H1 (cell line): ENCODE measurements at regions not wholly inside any gene's neighbourhood (a gene's known extent, or its start where the extent isn't known, plus 50 kb on each side); places are given as distances from the start of the nearest gene placed in this dataset.
A peak's percentile ranks its signal among the peaks of the same experiment; 100 is the strongest.

Source experiments
- CTCF ChIA-PET: fragments of 300-600 bp; sonication (Branson Sonifier 250); formaldehyde crosslinking; loops from one replicate; lab custom pipeline; 2021; ENCODE audit not compliant: partially characterized antibody; lab: Charles Lee
- POLR2A ChIA-PET: fragments of 300-600 bp; sonication (Branson Sonifier 250); formaldehyde crosslinking; loops from one replicate; lab custom pipeline; 2021; ENCODE audit warnings: inconsistent platforms; ENCODE audit not compliant: partially characterized antibody; lab: Charles Lee
- DNase-seq, 2 experiments: peaks; one replicate each; pipeline versions ENCODE4 v3.0.0 to v3.0.0-alpha.2; 2010 to 2022; ENCODE audit warnings: low spot score in 2 of 2, low read depth in 1 of 2, mixed read lengths in 1 of 2
- FAIRE-seq: peaks from 2 replicates; lab custom pipeline; 2011; peaks lifted over from hg19 to GRCh38; lab: Jason Lieb, UNC
- H2AFZ ChIP-seq: 2 replicates; pipeline ENCODE4 v1.8.1; 2012; ENCODE audit warnings: low read length, inconsistent platforms
- H2AK5ac ChIP-seq: 2 replicates; pipeline ENCODE4 v1.6.1; 2013; ENCODE audit warnings: low read depth, low read length
- H2BK120ac ChIP-seq: replicated peaks from 2 replicates; pipeline ENCODE3; 2013; ENCODE audit warnings: low read depth, low read length, inconsistent platforms
- H2BK12ac ChIP-seq: 2 replicates; pipeline ENCODE4 v1.6.1; 2013; ENCODE audit warnings: low read depth, low read length
- H2BK15ac ChIP-seq: 2 replicates; pipeline ENCODE4 v1.6.1; 2013; ENCODE audit warnings: low read length
- H2BK20ac ChIP-seq: 2 replicates; pipeline ENCODE4 v1.6.1; 2013; ENCODE audit warnings: low read length
- H2BK5ac ChIP-seq: 2 replicates; pipeline ENCODE4 v1.6.1; 2013; ENCODE audit warnings: low read depth, low read length
- H3K14ac ChIP-seq: 2 replicates; pipeline ENCODE4 v1.6.1; 2013; ENCODE audit warnings: inconsistent platforms; ENCODE audit not compliant: insufficient read length
- H3K18ac ChIP-seq: 2 replicates; pipeline ENCODE4 v1.6.1; 2013; ENCODE audit warnings: low read length; ENCODE audit errors: extremely low read depth
- H3K23ac ChIP-seq: 2 replicates; pipeline ENCODE4 v1.6.1; 2013; ENCODE audit warnings: inconsistent platforms; ENCODE audit not compliant: insufficient read length
- H3K23me2 ChIP-seq: 2 replicates; pipeline ENCODE4 v1.6.1; 2013; ENCODE audit warnings: low read depth, low read length
- H3K27ac ChIP-seq: 2 replicates; pipeline ENCODE4 v1.6.1; 2011; ENCODE audit warnings: low read depth, low read length, inconsistent platforms
- H3K27me3 ChIP-seq, 4 experiments: replicated peaks in 1 of 4; 1 replicate in 1 of 4; 2 replicates in 3 of 4; pipeline versions ENCODE4 v1.6.1 to v1.8.1; 2011 to 2013; ENCODE audit warnings: low read length in 3 of 4, mild to moderate bottlenecking in 3 of 4, inconsistent platforms in 2 of 4, mixed read lengths in 2 of 4, moderate library complexity in 1 of 4; ENCODE audit not compliant: control insufficient read depth in 3 of 4, insufficient read depth in 3 of 4; ENCODE audit errors: extremely low read depth in 1 of 4
- H3K36me3 ChIP-seq, 4 experiments: 2 replicates each; pipeline versions ENCODE4 v1.6.1 to v1.8.1; 2011 to 2013; ENCODE audit warnings: mild to moderate bottlenecking in 4 of 4, low read length in 3 of 4, moderate library complexity in 2 of 4, control low read depth in 1 of 4, inconsistent platforms in 1 of 4; ENCODE audit not compliant: insufficient read depth in 4 of 4, control insufficient read depth in 2 of 4
- H3K4ac ChIP-seq: replicated peaks from 2 replicates; pipeline ENCODE3; 2013; ENCODE audit warnings: low read length, low read depth, mixed read lengths, inconsistent platforms; ENCODE audit not compliant: insufficient read length
- H3K4me1 ChIP-seq, 4 experiments: replicated peaks in 1 of 4; 1 replicate in 1 of 4; 2 replicates in 3 of 4; pipeline versions ENCODE4 v1.6.1 to v1.8.1; 2011 to 2013; ENCODE audit warnings: low read length in 3 of 4, inconsistent platforms in 2 of 4, mixed read lengths in 1 of 4; ENCODE audit not compliant: insufficient read depth in 4 of 4, control insufficient read depth in 3 of 4
- H3K4me2 ChIP-seq, 2 experiments: 2 replicates each; pipeline versions ENCODE4 v1.6.1 to v1.8.1; 2011 to 2013; ENCODE audit warnings: low read depth in 2 of 2, low read length in 2 of 2, control low read depth in 1 of 2, inconsistent platforms in 1 of 2, mild to moderate bottlenecking in 1 of 2; ENCODE audit not compliant: insufficient read depth in 1 of 2
- H3K4me3 ChIP-seq, 4 experiments: fragments of 200-600, 300-600 bp in 1 of 4; sonication (generic), shearing (Covaris generic), sonication (Bioruptor Twin) in 1 of 4; 2 replicates each; pipeline versions ENCODE4 v1.5.1 to v1.8.1; 2011 to 2016; ENCODE audit warnings: low read length in 4 of 4, low read depth in 3 of 4, control low read depth in 2 of 4, inconsistent platforms in 2 of 4, mild to moderate bottlenecking in 2 of 4, mixed read lengths in 1 of 4, moderate library complexity in 1 of 4; ENCODE audit not compliant: insufficient read depth in 2 of 4; ENCODE audit errors: extremely low read depth in 1 of 4
- H3K56ac ChIP-seq: replicated peaks from 2 replicates; pipeline ENCODE3; 2013; ENCODE audit warnings: low read depth, mild to moderate bottlenecking, mixed read lengths, low read length, inconsistent platforms; ENCODE audit not compliant: insufficient read length
- H3K79me1 ChIP-seq: 2 replicates; pipeline ENCODE4 v1.6.1; 2013; ENCODE audit warnings: low read depth, low read length, control low read depth
- H3K79me2 ChIP-seq, 2 experiments: 2 replicates each; pipeline versions ENCODE4 v1.6.1 to v1.8.1; 2012 to 2013; ENCODE audit warnings: low read length in 2 of 2, mild to moderate bottlenecking in 2 of 2, inconsistent platforms in 1 of 2; ENCODE audit not compliant: insufficient read depth in 2 of 2, control insufficient read depth in 1 of 2
- H3K9ac ChIP-seq, 4 experiments: replicated peaks in 1 of 4; 1 replicate in 1 of 4; 2 replicates in 3 of 4; pipeline versions ENCODE4 v1.6.1 to v1.8.1; 2011 to 2013; ENCODE audit warnings: low read depth in 3 of 4, low read length in 3 of 4, control low read depth in 2 of 4, mild to moderate bottlenecking in 2 of 4, moderate library complexity in 2 of 4, inconsistent platforms in 1 of 4; ENCODE audit errors: extremely low read depth in 1 of 4
- H3K9me3 ChIP-seq, 2 experiments: 2 replicates each; pipeline versions ENCODE4 v1.6.1 to v1.8.1; 2012 to 2013; ENCODE audit warnings: mild to moderate bottlenecking in 2 of 2, moderate library complexity in 2 of 2, control low read depth in 1 of 2, inconsistent platforms in 1 of 2, low read depth in 1 of 2, low read length in 1 of 2, mixed read lengths in 1 of 2; ENCODE audit not compliant: insufficient read depth in 2 of 2
- H4K20me1 ChIP-seq, 2 experiments: replicated peaks in 1 of 2; 2 replicates each; pipeline versions ENCODE3 to v1.8.1; 2011 to 2013; ENCODE audit warnings: inconsistent platforms in 2 of 2, low read length in 2 of 2, mild to moderate bottlenecking in 1 of 2; ENCODE audit not compliant: insufficient read depth in 2 of 2, control insufficient read depth in 1 of 2
- H4K5ac ChIP-seq: 2 replicates; pipeline ENCODE4 v1.6.1; 2013; ENCODE audit warnings: low read length, low read depth, mixed read lengths, inconsistent platforms; ENCODE audit not compliant: insufficient read length
- H4K8ac ChIP-seq: 2 replicates; pipeline ENCODE4 v1.8.0; 2013; ENCODE audit warnings: mild to moderate bottlenecking, moderate library complexity, low read length, inconsistent platforms; ENCODE audit not compliant: insufficient read depth; ENCODE audit errors: extremely low read depth
- H4K91ac ChIP-seq: replicated peaks from 2 replicates; pipeline ENCODE3; 2013; ENCODE audit warnings: low read length, mixed read lengths, inconsistent platforms; ENCODE audit not compliant: insufficient read length
- FOSL1 ChIP-seq: IDR thresholded peaks from 2 replicates; pipeline ENCODE4 v1.6.1; 2011; ENCODE audit warnings: mild to moderate bottlenecking, low read depth, low read length, moderate library complexity; ENCODE audit not compliant: insufficient read depth
- HDAC6 ChIP-seq: IDR thresholded peaks from one replicate; pipeline ENCODE4 v1.7.1; 2012; ENCODE audit warnings: low read depth, mild to moderate bottlenecking, inconsistent platforms, low read length, moderate library complexity
- JUND ChIP-seq: IDR thresholded peaks from 2 replicates; pipeline ENCODE4 v1.6.1; 2011; ENCODE audit warnings: mild to moderate bottlenecking, improper control_type of control experiment, low read length
- KDM1A ChIP-seq: fragments of 200-600, 300-600 bp; sonication (generic); IDR thresholded peaks from 2 replicates; pipeline ENCODE4 v1.7.1; 2016; ENCODE audit warnings: mild to moderate bottlenecking, low read length, borderline replicate concordance
- SP4 ChIP-seq: IDR thresholded peaks from 2 replicates; pipeline ENCODE4 v1.6.1; 2012; ENCODE audit warnings: low read length, inconsistent platforms
- WGBS, 2 experiments: shearing (Covaris generic) in 1 of 2; methylation state at CpG; one replicate each; pipeline versions ENCODE4 v1.1.6 to v1.1.7; 2013 to 2015; ENCODE audit warnings: low lambda C conversion rate in 2 of 2, mixed read lengths in 2 of 2, inconsistent platforms in 1 of 2, low coverage in 1 of 2, missing lambda C conversion rate in 1 of 2; ENCODE audit not compliant: insufficient replicate concordance in 2 of 2, insufficient coverage in 1 of 2, insufficient read length in 1 of 2; ENCODE audit errors: extremely low coverage in 1 of 2, missing lambda C conversion rate in 1 of 2; 5-methylcytosine and 5-hydroxymethylcytosine counted together

DNA sequence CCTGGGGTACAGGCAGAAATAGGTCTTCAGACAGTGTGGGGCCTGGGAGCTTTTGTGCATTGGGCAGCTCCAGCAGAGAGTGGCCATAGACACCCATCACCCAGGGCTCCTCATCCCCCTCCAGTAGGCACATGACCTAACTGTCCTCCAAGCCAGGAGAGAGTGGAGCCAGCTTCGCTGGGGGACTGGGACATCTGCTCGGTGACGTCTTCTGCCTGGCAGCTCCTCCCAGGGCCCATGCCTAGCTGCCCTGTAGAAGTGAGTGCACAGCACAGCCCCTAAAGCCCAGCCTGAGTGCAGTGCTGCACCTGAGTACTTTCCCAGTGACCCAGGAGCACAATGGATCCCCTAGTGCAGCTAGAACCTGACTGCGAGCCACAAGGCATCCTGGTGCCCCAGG is 279.7 kb upstream of the SLC7A11 start:
- Histone ChIP-seq H2BK20ac (no peak overlapping the region), H3K4me2 (no peak overlapping the region), H3K79me2 (no peaks in the 10 kb centered on the region), H3K23ac (no peak overlapping the region), H3K18ac (peak overlapping the region; percentile 60; the same call in 1 of the 2 replicates), H3K4me3 (no peak overlapping the region), H4K91ac (peak overlapping the region; percentile 77), H4K5ac (no peak overlapping the region), H2AK5ac (no peak overlapping the region), H3K79me1 (no peaks in the 10 kb centered on the region), H3K4ac (no peak overlapping the region), H4K8ac (0 out of 2 replicates have a peak overlapping the region, but pooled peaks have one; percentile 92), H4K20me1 (no peaks in the 10 kb centered on the region), H2BK12ac (peak overlapping the region; percentile 71; the same call in 1 of the 2 replicates), H3K27me3 (peaks cover 0 to 1% (median 0%) of the 10 kb centered on the region in 4 experiments; a peak in 1 of 7 replicates), H3K4me1 (no peaks in the 10 kb centered on the region), H3K36me3 (no peaks in the 10 kb centered on the region), H3K23me2 (no peaks in the 10 kb centered on the region), H3K14ac (no peak overlapping the region), H3K9ac (no peak overlapping the region; a peak in 1 of 7 replicates), H2BK120ac (no peak overlapping the region), H3K9me3 (no peaks in the 10 kb centered on the region), H2BK15ac (0 out of 2 replicates have a peak overlapping the region, but pooled peaks have one; percentile 72), H2BK5ac (peak overlapping the region; percentile 60; the same call in 1 of the 2 replicates), H3K56ac (no peak overlapping the region), H3K27ac (no peak overlapping the region), H2AFZ (peak overlapping the region; percentile 96)
- POLR2A ChIA-PET = interaction anchor here (0.7 to 1.5 kb wide), 2 partner anchors 167 to 280 kb away, joined by 3 to 4 read pairs; partner anchors contain the start of gene SLC7A11
- DNase-seq (no peak), FAIRE-seq (no peak)
- CTCF ChIA-PET = interaction anchor here (0.6 to 4.4 kb wide), 38 partner anchors 9 to 701 kb away, joined by 3 to 37 read pairs (median 5); no protein-coding TSS in a partner anchor
- WGBS, 2 experiments = 62% methylated on average over 4 of the region's 4 CpGs; no CpG with 5 or more reads in 1 of the 2 experiments
- TF ChIP-seq SP4 (no peak), HDAC6 (no peak), KDM1A (no peak), JUND (no peak), FOSL1 (no peak)
